HG03280 (cell line): ENCODE measurements at regions not wholly inside any gene's neighbourhood (a gene's known extent, or its start where the extent isn't known, plus 50 kb on each side); places are given as distances from the start of the nearest gene placed in this dataset.
A peak's percentile ranks its signal among the peaks of the same experiment; 100 is the strongest.

Experiments used
- ATAC-seq: cut with Tn5 transposase; IDR thresholded peaks from one replicate; pipeline ENCODE4 v1.9.1; 2021; ENCODE audit warnings: mild to moderate bottlenecking, moderate library complexity; ENCODE audit not compliant: unreplicated experiment

DNA sequence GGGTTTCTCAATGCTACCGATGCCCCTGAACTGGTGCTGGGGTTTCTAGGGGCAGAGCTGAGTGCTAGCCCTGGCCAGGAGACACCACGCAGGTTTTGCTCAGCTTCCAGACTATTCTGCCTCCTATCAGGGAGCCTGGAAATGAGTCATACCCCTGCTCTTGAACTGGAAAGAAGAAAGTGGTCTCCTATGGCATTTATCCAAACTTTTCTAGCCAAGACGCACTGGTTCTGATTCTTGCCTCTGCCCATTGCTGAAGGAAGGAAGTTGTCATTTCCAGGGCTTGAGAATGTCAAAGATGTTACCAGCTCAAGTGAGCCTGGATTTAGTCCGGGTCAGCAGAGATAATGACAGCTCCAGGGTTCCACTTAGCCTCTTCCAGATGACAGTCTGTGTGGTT is 561.9 kb downstream of the CDK5RAP2 start:
- no peak for ATAC-seq

DNA sequence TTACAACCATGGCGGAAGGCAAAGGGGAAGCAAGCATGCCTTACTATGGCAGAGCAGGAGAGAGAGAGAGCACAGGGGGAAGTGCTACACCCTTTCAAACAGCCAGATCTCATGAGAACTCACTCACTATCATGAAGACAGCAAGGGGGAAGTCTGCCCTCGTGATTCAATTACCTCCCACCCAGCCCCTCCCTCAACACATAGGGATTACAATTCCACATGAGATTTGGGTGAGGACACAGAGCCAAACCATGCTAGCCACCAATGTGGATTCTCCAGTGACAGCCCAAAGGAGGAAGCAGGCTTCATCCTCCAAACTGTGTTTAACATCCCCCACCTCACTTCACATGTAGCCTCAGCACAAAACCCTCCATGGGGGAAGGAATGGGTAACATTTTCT is 563.7 kb downstream of the CDK5RAP2 start:
- ATAC-seq, result no peak

DNA sequence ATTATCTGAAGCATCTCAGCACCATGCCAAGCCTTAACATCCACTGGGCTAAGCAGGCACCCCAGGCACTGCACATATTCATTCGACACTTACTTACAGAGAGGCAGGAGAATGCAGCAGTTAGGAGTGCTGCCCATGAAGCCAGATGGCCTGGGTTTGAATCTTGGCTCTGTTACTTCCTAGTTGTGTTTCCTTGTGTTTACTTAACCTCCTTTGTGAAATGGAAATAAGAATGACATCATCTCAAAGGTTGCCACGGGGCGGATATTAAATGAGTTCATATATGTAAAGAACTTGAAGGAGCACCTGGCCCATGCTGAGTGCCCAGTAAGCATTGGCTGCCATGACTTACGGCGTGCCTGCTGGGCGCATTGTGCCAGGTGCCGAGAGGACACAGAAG is 565.2 kb downstream of the CDK5RAP2 start:
- ATAC-seq, result no peak

DNA sequence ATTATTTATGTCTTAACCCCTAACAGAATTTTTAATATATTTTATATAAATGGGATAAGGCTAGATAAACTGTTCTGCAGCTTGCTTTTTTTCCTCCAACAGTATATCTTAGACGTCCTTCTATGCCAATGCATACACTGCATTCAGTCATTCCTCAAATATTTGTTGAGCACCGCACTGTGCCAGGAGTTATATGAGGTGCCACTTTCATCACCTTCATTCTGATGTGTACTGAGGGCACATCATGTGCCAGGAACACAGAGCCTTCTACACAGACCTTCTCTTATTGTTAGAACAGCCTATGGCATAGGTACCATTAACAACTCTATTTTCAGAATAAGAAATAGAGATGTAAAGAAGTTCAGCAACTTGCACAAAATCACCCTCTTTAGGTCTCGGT is 570.1 kb downstream of the CDK5RAP2 start:
- no peak for ATAC-seq

DNA sequence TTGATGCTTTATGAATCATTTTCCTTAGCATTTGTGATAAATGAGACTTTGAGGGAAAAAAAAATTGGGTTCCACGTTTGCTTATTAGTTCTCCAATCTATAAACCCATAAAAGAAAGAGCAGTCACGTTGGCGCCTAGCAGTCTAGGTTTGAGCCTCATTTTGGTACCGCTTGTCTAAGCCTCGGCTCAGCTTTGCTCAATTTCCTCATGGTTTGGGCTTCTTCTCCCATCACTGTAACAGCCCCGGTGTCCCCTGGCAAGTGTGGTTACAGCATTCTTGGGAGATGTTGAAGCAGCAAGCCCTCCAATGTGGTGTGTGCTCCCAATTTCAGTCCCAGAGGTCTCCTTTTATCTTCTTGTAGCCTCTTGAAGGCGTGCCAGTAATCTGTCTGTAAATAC is 578.4 kb downstream of the CDK5RAP2 start:
- no peak for ATAC-seq

DNA sequence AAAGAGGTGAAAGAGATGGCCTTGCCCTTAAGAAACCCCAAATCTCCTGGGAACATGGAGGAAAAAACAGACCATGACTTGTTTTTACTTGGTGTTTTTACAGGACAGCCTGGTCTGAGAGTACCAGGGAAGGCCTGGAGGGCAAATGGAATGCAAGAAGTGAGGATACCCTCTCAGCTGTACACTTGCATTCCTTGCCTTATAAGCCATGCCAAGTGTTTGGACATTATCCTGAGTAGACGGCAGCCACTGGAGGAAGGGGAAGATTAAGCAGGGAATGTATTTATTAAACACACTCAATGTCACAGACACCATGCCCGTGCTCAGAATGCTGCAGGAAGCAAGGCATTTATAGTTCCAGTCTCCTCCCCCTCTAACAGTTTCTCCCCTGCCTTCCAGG is 581.4 kb downstream of the CDK5RAP2 start:
- no peak for ATAC-seq

DNA sequence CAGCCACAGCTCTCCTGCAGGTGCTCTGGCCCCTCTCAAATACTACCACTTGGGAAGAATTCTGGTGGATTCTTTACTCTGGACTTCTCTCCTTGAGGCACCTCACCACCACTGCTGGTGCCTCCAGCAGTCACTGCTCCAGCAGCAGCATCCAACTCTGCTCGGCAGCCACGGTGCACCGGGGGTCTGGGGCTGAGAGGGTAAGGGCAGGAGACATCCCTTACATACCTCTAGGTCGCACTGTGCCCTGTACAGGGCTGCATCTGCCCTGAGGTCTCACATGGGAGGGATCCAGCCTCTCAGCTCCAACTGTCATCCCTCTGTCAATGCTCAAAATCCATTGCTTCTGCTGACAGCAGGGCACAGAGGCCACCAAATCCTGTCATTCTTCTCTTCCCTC is 588.2 kb downstream of the CDK5RAP2 start:
- no peak for ATAC-seq

DNA sequence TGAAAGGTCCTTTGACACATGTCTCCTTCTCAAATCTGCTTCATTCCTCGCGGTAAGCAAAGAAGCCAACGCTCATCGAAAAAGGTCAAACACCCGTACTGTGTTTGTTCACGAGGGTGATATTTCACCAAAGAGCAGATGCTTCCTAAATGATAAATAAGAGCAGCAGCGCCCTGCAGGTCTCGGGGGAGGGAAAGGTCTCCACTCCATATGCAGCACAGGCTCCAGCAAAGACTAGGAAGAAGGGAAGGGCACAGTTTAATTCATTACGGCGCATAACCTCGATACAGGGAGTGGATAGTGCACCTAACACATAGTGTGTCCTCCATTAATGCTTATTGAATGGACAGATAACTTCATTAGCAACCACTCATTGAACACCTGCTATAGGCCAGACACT is 593.3 kb downstream of the CDK5RAP2 start:
- no peak for ATAC-seq

DNA sequence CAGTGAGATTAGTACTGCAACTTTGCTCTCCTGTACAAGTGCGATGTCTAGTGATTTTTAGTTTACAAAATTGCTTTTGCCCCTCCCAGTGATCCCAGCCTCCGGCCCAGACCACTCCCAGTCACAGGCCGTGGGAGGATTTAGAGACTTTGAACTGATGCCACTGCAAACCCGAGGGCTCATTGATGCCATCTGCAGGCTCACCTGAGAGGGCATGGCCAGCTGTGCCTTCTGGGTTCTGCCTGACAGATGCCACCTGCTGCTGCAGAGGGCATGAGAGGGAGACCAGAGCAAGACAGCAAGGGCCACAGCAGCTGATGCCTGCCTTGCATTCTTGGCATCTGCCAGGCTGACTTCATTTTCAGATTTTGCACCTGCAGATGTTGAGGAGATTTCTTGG is 593.8 kb downstream of the CDK5RAP2 start:
- no peak for ATAC-seq

DNA sequence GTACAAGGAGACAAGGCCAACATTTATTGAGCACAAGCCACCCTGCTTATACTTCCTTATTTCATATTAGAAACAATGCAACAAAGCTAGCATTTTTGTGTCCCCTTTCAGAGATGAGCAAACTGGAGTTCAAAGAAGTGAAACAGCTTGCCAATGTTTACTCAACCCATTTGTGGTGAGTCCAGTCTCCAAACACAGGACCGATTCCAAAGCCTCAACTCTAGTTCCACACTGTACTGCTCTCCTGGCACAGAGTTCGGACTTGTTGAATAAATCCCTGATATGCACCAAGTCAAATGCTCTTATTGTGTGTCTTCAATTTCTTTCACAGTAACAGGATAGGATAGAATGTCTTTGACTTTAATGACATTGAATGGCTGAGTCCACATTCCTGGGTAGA is 604.8 kb upstream of the BRINP1 start:
- no peak for ATAC-seq

DNA sequence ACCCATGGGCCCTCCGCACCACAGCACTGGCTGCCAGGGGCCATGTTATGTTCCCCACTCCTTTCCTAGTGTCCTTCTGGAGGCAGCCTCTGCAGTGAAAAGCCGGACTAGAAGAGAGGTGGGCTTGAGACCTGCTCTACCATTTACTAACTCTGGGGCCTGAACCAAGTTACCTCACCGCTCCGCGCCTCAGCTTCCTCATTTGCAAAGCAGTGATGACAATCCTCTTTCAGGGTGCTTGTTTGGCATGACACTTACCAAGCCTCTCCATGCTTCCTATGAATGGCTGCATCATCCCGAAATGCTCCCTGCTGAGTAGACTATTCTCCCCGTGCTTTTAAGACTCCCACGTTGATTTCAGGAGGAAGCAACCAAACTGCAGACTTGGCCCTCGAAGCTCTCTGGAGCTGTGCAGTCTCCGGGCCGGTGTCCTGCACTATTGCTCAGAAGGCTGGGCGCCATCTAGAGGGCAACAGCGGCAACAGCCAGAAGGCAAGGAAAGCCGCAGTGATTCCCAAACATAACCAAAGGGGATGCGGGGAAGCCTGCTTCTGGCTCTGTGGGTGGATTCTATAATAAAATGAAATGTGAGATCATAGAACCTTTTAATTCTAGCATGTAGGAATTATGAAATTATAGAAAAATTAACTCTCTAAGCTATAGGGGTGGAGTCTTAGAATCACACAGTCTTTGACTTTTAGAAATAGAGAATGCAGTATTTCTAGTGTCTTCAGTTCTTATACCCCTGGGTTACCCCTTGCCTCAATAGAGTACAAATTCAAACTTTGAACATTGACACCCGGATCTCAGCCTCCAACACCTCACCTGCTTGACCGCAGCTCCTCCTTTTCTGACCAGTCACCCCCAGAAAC is 599.8 kb upstream of the BRINP1 start:
- ATAC-seq, result peak; percentile 85

DNA sequence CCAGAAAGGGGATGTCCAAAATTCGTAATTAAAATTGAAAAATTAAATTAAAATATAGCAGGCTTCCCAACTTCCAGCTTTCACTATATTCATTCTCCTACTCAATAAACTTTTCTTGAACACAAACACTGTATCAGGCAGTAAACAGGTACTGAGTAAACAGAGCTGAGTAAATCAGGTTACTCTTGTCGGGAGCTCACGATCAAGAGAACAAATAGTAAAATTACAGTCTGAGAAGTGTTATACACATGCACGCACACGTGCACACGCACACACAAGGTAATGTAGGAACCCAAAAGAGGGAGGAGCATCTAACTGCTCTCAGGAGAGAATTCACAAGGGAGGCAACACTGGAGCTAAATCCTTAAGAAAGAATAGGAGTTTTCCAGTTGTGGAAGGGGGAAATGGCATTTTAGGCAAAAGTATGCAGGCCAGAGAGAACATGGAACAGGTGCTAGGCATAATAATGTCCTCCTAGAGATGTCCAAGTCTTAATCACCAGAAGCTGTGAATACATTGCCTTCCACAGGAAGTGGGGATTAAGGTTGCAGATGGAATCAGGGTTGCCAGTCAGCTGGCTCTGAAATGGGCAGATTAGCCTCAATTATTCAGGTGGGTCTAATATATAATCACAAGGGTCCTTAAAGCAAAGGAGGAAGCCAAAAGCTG is 598.8 kb upstream of the BRINP1 start:
- ATAC-seq, result no peak

DNA sequence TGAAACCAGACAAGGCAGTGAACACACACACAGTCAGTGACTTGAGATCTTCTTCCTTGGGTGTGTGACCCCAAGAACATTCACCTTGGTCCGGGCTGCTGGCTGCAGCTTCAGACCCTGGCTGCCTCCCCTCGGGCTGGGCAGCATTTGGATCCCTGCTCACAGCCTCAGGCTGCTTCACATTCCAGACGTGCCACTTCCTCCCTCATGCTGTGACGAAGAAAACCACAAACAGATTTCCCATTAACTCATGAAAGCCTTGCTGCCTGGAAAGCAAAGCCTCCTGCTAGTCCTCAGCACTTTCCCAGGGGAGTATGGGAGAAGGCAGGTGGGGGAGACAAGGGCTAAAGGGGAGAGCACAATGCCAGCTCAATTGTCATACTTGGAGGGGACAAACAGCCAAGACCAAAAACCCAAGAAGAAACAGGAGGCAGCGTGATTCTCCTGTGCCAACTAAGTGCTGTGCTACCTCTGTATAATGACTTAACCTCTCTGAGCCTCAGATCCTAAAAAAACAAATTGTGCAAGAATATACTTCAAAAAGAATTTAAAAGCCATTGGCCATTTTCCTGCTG is 594.6 kb upstream of the BRINP1 start:
- ATAC-seq, result no peak

DNA sequence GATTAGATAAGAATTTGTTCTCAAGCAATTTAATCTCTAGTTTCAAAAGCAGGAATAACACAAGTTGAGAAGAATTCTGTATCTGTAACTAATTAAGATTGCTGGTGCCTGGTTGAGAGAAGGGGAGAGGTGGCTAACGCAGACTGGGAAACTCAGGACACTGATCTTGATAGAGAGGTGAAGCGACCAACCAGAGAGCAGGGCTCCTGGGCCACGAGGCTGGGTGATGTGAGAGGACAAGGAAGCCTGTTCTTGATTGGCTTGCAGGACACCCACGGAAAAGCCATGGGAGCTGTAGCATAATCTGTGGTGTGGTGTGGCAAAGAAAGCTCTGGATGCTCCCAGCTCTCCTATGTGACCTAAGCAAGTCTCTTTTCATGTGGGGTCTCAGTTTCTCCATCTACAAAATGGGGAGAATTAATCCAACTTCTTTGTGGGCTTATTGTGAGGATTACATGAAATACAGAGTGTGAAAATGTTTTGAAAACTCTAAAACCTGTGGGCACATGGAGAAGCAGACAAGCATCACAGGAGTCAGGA is 594.1 kb upstream of the BRINP1 start:
- no peak for ATAC-seq

DNA sequence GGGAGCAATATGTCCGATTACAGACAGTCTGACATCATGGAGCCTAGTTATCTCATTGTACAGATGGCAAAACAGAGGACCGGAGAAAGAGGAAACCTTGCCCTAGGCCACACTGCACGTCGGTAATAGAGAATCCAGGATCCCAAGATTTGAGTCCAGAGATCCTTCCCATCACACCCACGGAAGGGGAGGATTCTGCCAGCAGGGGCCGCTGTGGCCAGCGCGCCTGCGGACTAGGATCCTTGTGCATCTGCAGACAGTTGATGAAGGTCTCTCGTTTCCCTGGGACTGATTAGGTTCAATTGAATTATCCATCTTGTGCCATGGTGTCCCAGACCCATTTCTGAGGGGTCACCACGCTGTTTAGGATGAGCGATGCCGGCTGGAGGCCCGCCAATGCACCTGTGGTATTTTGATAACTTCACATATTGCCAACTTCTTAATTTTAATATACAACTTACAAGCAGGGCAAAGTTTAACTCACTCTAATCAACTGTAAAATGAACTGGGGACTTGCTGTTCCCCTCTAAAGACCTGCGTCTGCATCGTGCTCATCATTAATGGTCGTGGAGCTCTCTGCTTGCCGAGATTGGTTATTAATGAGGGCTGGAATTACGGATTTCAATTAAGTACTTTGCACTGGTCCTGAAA is 592.7 kb upstream of the BRINP1 start:
- no peak for ATAC-seq

DNA sequence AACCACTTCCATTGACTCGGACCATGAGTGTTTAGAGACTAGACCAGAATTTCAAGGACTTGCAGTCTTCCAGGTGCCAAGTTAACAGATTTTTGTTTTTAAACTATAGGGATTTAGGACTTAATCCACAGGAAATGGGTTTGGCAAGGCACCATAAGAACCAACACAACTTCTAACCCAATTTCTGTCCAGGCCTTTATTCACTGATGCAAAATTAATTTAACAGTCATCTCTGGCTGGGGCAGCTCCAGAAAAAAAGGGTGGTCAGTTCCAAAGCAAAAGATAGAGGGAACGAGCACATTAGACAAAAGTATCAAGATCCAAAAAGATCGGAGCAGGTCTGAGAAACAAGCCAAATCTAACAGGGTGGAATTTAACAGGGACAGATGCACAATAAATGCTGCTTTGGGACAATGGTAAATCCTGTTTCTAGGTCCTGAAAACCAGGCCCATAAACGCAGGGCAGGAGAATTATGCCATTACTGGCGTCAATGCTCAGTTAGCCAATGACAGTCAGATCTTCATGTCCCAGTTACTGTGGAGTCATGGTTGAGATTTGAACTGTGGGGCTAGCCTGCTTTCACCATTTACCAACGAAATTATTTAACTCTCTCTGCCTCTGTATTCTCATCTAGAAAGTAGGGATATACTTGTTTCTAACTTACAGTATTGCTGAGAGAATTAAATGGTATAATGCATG is 590.8 kb upstream of the BRINP1 start:
- no peak for ATAC-seq

DNA sequence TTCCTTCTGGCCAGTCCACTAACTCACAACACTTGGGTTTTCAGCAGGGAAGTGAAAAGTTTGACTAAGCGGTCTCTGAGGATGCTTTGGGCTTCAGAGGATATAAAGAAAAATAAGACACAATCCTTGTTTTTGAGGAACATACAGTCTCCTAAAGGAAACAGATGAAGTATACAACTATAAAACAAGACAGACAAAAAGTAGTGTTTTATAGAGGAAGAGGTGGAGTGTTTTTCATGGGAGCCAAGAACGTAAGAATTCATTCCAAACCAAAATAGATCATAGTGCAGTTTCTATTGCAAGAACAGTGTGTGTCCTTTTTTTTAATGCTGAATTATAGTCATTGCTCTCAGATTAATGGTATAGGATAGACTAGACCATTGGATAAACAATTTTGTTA is 586.9 kb upstream of the BRINP1 start:
- ATAC-seq, result no peak

DNA sequence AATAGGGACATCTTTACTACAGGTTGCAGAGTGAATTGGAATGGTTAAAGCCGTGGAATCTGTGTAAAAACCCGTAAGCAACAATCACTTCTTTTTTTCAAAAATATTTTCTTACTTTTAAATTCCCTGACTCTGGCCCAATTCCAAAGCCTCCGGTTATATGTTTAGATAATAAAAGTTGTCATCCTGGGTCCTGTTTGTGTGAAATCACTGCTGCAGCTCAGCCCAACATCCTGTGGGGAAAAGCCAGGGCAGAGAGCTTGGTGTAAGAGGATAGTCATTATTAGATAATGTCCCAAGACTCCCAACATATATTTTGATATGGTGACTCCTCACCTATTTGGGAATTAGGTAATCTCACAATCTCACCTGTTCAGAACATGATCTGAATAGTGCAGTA is 586.0 kb upstream of the BRINP1 start:
- no peak for ATAC-seq

DNA sequence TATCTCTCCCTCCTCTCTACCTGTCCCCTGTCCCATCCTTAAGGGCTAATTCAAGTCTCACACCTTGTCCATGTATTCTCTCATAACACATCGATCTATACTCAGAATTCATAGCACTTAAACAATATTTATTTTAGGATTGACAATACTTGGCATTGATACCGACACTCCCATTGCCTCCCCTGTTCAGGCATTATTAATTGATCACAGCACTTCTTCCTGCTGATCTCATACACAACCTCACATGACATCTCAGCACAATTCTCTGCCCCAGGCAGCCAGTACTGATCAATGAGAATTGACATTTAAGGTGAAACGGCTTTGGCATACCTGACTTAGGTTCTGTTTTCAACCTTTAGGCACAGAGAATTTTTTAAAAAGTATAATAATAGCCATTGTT is 582.4 kb upstream of the BRINP1 start:
- ATAC-seq, result no peak

DNA sequence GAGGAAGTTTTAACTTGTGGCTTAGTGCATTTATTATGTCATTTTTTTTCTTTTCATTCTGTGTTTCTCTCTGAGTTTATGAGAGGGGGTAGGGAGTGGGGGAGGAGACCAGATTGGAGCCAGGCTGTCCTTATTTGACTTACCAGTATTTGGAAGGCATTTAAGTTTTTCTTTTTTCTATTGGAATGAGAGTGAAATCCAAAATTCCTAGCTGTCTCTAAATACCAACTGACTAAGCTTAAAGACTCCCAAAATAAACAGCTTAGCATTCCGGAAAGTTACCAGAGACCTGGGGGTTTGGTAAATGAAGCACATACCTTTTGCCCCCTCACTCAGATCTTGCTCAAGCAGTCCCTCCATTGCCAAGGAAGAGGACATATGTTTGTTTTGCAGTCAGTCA is 581.9 kb upstream of the BRINP1 start:
- no peak for ATAC-seq

DNA sequence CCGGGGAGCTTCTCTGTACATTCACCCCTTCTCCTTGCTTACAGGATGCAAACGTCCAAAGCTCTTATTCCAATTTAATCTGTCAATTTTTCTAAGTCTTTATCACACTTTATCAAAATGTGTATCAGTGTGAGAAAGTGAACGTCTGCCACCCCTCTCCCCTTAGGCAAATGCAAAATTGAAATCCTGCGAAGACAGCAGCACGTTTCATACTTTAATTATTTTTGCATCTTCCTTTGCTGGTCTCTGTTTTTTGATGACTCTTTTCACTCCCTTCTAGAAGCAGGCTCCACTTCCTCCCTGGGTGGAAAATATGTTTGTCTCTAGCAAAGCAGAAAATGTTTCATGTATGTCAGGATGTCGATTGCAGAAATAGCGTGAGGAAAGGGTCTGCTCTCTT is 576.5 kb upstream of the BRINP1 start:
- ATAC-seq, result no peak
